ENCODE measurements at regions not wholly inside any gene's neighbourhood (a gene's known extent, or its start where the extent isn't known, plus 50 kb on each side); places are given as distances from the start of the nearest gene placed in this dataset.

GRCh38 chr12:124683152-124684124 lies 116.0 kb upstream of the NCOR2 start (continued):
- TF ChIP-seq ZNF281 (CRISPR knock-in tag; IDR thresholded peaks at IDR 0.05), result no peak
- no peak for TF ChIP-seq GTF2I (CRISPR knock-in tag; conservative IDR thresholded peaks at IDR 0.05)
- no peak for TF ChIP-seq OVOL2 (CRISPR knock-in tag; IDR thresholded peaks at IDR 0.05; ENCODE audit: borderline replicate concordance)
- TF ChIP-seq EMX1 (CRISPR knock-in tag; IDR thresholded peaks at IDR 0.05), result no peak
- TF ChIP-seq CREB1 (CRISPR knock-in tag; IDR thresholded peaks at IDR 0.05), result no peak
- no peak for TF ChIP-seq SP1 (CRISPR knock-in tag; conservative IDR thresholded peaks at IDR 0.05)
- TF ChIP-seq ESRRA (CRISPR knock-in tag; IDR thresholded peaks at IDR 0.05; ENCODE audit: borderline replicate concordance), result no peak
- TF ChIP-seq ZMAT4 (CRISPR knock-in tag; IDR thresholded peaks at IDR 0.05), result no peak

- no peaks in the 10 kb centered on the region for H3K36me3 Mint-ChIP-seq
- ATAC-seq (no peak), DNase-seq (ENCODE audit: low spot score) (no peak)
- ChIA-PET CTCF (interaction anchor here (1.3 to 2.3 kb wide), 3 partner anchors 16 to 116 kb away, joined by 3 to 5 read pairs (median 5); no protein-coding TSS in a partner anchor), POLR2A (no interaction called here)
- H3K27ac Mint-ChIP-seq, result no peak overlapping the region
- peaks cover 40% of the 10 kb centered on the region for H3K4me1 Mint-ChIP-seq
- H3K4me3 Mint-ChIP-seq, result no peak overlapping the region
- no peaks in the 10 kb centered on the region for H3K9me3 Mint-ChIP-seq
- no peaks in the 10 kb centered on the region for H3K27me3 Mint-ChIP-seq (ENCODE audit: low read depth)
- no peak for TF ChIP-seq KAT7 (CRISPR knock-in tag; IDR thresholded peaks at IDR 0.05; ENCODE audit: borderline replicate concordance)
- TF ChIP-seq ZNF121 (CRISPR knock-in tag; IDR thresholded peaks at IDR 0.05), result no peak
- TF ChIP-seq FOXJ3 (CRISPR knock-in tag; IDR thresholded peaks at IDR 0.05; ENCODE audit: borderline replicate concordance), result no peak
- no peak for TF ChIP-seq FOXK1 (CRISPR knock-in tag; IDR thresholded peaks at IDR 0.05)
- no peak for TF ChIP-seq ATF2 (CRISPR knock-in tag; IDR thresholded peaks at IDR 0.05; ENCODE audit: borderline replicate concordance, low read depth)
- no peak for TF ChIP-seq AFF4 (CRISPR knock-in tag; IDR thresholded peaks at IDR 0.05; ENCODE audit: borderline replicate concordance)
- no peak for TF ChIP-seq JUN (CRISPR knock-in tag; IDR thresholded peaks at IDR 0.05)
- no peak for TF ChIP-seq CTCF (IDR thresholded peaks at IDR 0.05)
- TF ChIP-seq TEAD1 (CRISPR knock-in tag; IDR thresholded peaks at IDR 0.05), result no peak
- TF ChIP-seq RELA (CRISPR knock-in tag; IDR thresholded peaks at IDR 0.05; ENCODE audit: borderline replicate concordance), result no peak
- TF ChIP-seq CREB1 (CRISPR knock-in tag; IDR thresholded peaks at IDR 0.05), result no peak
- no peak for TF ChIP-seq ELF4 (CRISPR knock-in tag; IDR thresholded peaks at IDR 0.05; ENCODE audit: low read depth)
- no peak for TF ChIP-seq ZNF281 (CRISPR knock-in tag; IDR thresholded peaks at IDR 0.05)
- no peak for TF ChIP-seq GRHL2 (CRISPR knock-in tag; IDR thresholded peaks at IDR 0.05; ENCODE audit: insufficient replicate concordance, severe bottlenecking)
Observed at GRCh38 chr12:124682425-124683151, 115.2 kb upstream of the NCOR2 start.

All from WTC11 (cell line).